ENCODE measurements at regions not wholly inside any gene's neighbourhood (a gene's known extent, or its start where the extent isn't known, plus 50 kb on each side); places are given as distances from the start of the nearest gene placed in this dataset.

- no peak for TF ChIP-seq EZH2 (IDR thresholded peaks at IDR 0.05)
- no peak for TF ChIP-seq POLR2AphosphoS5 (IDR thresholded peaks at IDR 0.05; ENCODE audit: borderline replicate concordance, low read depth, low read length)
- no peak for TF ChIP-seq FOXP2 (optimal IDR thresholded peaks at IDR 0.05; ENCODE audit: control extremely low read depth, extremely low read length, insufficient read depth)
Observed at GRCh38 chr6:165799391-165800153, 136.5 kb upstream of the PDE10A start.

Data from SK-N-MC (cell line).